ENCODE measurements at regions not wholly inside any gene's neighbourhood (a gene's known extent, or its start where the extent isn't known, plus 50 kb on each side); places are given as distances from the start of the nearest gene placed in this dataset.

GRCh38 chr21:28111151-28111619 lies 881.5 kb downstream of the LTN1 start:
- intact Hi-C loops (cut with DNase I; ENCODE audit: low total_unique reads) = no loop called here
- Histone ChIP-seq H3K4me3 (no peak overlapping the region), H3K27me3 (no peaks in the 10 kb centered on the region), H3K36me3 (no peaks in the 10 kb centered on the region), H3K9me3 (peaks cover 0 to 5% (median 0%) of the 10 kb centered on the region in 4 donors), H3K4me1 (peaks cover 0 to 19% (median 4%) of the 10 kb centered on the region in 4 donors), H3K27ac (peak overlapping the region in 3 of 5 donors; percentile 3 to 55 (median 19))
- peak in 1 of 2 donors; percentile 94 for DNase-seq
- WGBS, 5 donors = 34 to 44% (median 39%) methylated on average over 7 of the region's 7 CpGs
- peak; percentile 18 to 59 (median 47) for TF ChIP-seq POLR2AphosphoS5 (IDR thresholded peaks at IDR 0.05)
- no peak for TF ChIP-seq EP300 (IDR thresholded peaks at IDR 0.05)

GRCh38 chr21:28110716-28111115 lies 882.0 kb downstream of the LTN1 start:
- Histone ChIP-seq H3K4me1 (peaks cover 0 to 19% (median 4%) of the 10 kb centered on the region in 4 donors), H3K27ac (peak overlapping the region in 3 of 5 donors; percentile 19 to 55 (median 27)), H3K9me3 (peaks cover 0 to 5% (median 0%) of the 10 kb centered on the region in 4 donors), H3K36me3 (no peaks in the 10 kb centered on the region), H3K4me3 (no peak overlapping the region), H3K27me3 (no peaks in the 10 kb centered on the region)
- TF ChIP-seq CTCF (IDR thresholded peaks at IDR 0.05) = no peak
- no peak for TF ChIP-seq POLR2A (IDR thresholded peaks at IDR 0.05)
- intact Hi-C loops (cut with DNase I; ENCODE audit: low total_unique reads) = no loop called here
- no peak for DNase-seq
- 63 to 81% (median 73%) methylated on average over 3 of the region's 3 CpGs for WGBS, 5 donors

- TF ChIP-seq POLR2AphosphoS5 (IDR thresholded peaks at IDR 0.05) = no peak
- no peak for TF ChIP-seq CTCF (IDR thresholded peaks at IDR 0.05)
- no peak for TF ChIP-seq EP300 (IDR thresholded peaks at IDR 0.05)
- no peak for TF ChIP-seq POLR2A (IDR thresholded peaks at IDR 0.05)
- Histone ChIP-seq H3K36me3 (no peaks in the 10 kb centered on the region), H3K4me3 (no peak overlapping the region), H3K9me3 (peaks cover 0 to 5% (median 0%) of the 10 kb centered on the region in 4 donors), H3K27me3 (no peaks in the 10 kb centered on the region), H3K4me1 (peaks cover 0 to 19% (median 4%) of the 10 kb centered on the region in 4 donors), H3K27ac (peak overlapping the region in 3 of 5 donors; percentile 27 to 55 (median 40))
- WGBS, 5 donors = 83 to 93% (median 90%) methylated on average over 1 of the region's 1 CpG
- intact Hi-C loops (cut with DNase I; ENCODE audit: low total_unique reads) = no loop called here
- DNase-seq = no peak
These were observed 882.6 kb downstream of the LTN1 start for GRCh38 chr21:28110074-28110473.

- no peak for DNase-seq
- Histone ChIP-seq H3K27ac (no peak overlapping the region), H3K4me1 (peaks cover 0 to 8% (median 4%) of the 10 kb centered on the region in 4 donors), H3K27me3 (no peaks in the 10 kb centered on the region), H3K36me3 (no peaks in the 10 kb centered on the region), H3K4me3 (no peak overlapping the region), H3K9me3 (peaks cover 0 to 5% (median 0%) of the 10 kb centered on the region in 4 donors)
- no peak for TF ChIP-seq CTCF (IDR thresholded peaks at IDR 0.05)
- no peak for TF ChIP-seq POLR2A (IDR thresholded peaks at IDR 0.05)
- no peak for TF ChIP-seq EP300 (IDR thresholded peaks at IDR 0.05)
- TF ChIP-seq POLR2AphosphoS5 (IDR thresholded peaks at IDR 0.05) = no peak
- intact Hi-C loops (cut with DNase I; ENCODE audit: low total_unique reads) = no loop called here
- WGBS, 5 donors = 63 to 69% (median 64%) methylated on average over 3 of the region's 3 CpGs
These were observed 886.2 kb downstream of the LTN1 start for GRCh38 chr21:28106370-28106890.

- Histone ChIP-seq H3K4me1 (no peaks in the 10 kb centered on the region), H3K4me3 (no peak overlapping the region), H3K27ac (no peak overlapping the region), H3K36me3 (no peaks in the 10 kb centered on the region), H3K9me3 (no peaks in the 10 kb centered on the region), H3K27me3 (no peaks in the 10 kb centered on the region)
- TF ChIP-seq POLR2AphosphoS5 (IDR thresholded peaks at IDR 0.05) = no peak
- TF ChIP-seq POLR2A (IDR thresholded peaks at IDR 0.05) = no peak
- no peak for TF ChIP-seq CTCF (IDR thresholded peaks at IDR 0.05)
- TF ChIP-seq EP300 (IDR thresholded peaks at IDR 0.05) = no peak
- no peak for DNase-seq
- 49 to 71% (median 62%) methylated on average over 5 of the region's 5 CpGs for WGBS, 5 donors
- intact Hi-C loops (cut with DNase I; ENCODE audit: low total_unique reads) = no loop called here
These were observed 888.3 kb downstream of the LTN1 start for GRCh38 chr21:28104346-28104745.
